GM19328 (cell line): ENCODE measurements at regions not wholly inside any gene's neighbourhood (a gene's known extent, or its start where the extent isn't known, plus 50 kb on each side); places are given as distances from the start of the nearest gene placed in this dataset.
"Not testable (repeated sequence)": the region's sequence is repeated elsewhere in the genome, so short reads cannot be mapped to it uniquely, and the experiment has no call there.

Experiments used
- ATAC-seq: cut with Tn5 transposase; IDR thresholded peaks from one replicate; pipeline ENCODE4 v1.9.1; 2021; ENCODE audit warnings: mild to moderate bottlenecking, moderate library complexity; ENCODE audit not compliant: unreplicated experiment

DNA sequence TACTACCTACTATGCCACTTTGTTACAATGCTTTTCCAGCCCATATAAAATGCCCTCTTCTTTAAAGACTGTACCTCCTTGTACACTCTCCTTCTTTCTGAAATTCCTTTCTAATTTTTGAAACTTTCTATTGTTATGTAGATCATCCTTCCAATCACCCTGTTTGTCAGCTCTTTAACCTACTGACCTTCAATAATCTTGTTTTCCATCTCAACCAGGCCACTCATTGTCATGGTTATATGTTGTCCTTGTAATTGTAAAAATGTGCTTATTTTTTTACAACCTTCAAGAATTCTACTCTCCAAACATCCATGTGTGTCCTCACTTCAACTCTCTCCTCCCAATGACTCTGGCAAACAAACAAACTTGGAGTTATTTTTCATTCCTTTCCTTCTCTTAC is 1172.6 kb upstream of the CELF2 start:
- no peak for ATAC-seq

GRCh38 chr10:9848278-9848677 is 1169.4 kb upstream of the CELF2 start:
- ATAC-seq, result no peak

GRCh38 chr10:9848981-9849380 is 1168.7 kb upstream of the CELF2 start:
- ATAC-seq, result no peak

- ATAC-seq, result no peak
Observed at GRCh38 chr10:9850415-9850814, 1167.3 kb upstream of the CELF2 start.

DNA sequence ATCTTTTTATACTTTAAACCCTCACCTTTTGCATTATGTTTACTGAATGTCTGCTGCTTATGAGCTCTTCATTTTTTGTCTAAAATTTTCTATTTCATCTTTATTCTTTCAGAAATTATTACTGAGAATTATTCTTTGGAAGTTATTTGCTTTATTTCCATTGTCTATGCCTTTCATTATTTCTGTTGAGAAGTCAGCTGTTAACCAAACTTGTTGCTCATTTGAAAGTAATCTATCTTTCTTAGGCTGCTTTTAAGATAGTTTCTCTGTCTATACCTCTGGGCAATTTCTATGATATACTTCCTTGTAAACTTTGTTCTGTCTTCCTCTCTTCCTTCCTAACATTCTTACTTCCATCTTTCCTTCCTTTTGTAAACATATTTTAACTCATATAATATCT is 1165.9 kb upstream of the CELF2 start:
- ATAC-seq, result no peak

DNA sequence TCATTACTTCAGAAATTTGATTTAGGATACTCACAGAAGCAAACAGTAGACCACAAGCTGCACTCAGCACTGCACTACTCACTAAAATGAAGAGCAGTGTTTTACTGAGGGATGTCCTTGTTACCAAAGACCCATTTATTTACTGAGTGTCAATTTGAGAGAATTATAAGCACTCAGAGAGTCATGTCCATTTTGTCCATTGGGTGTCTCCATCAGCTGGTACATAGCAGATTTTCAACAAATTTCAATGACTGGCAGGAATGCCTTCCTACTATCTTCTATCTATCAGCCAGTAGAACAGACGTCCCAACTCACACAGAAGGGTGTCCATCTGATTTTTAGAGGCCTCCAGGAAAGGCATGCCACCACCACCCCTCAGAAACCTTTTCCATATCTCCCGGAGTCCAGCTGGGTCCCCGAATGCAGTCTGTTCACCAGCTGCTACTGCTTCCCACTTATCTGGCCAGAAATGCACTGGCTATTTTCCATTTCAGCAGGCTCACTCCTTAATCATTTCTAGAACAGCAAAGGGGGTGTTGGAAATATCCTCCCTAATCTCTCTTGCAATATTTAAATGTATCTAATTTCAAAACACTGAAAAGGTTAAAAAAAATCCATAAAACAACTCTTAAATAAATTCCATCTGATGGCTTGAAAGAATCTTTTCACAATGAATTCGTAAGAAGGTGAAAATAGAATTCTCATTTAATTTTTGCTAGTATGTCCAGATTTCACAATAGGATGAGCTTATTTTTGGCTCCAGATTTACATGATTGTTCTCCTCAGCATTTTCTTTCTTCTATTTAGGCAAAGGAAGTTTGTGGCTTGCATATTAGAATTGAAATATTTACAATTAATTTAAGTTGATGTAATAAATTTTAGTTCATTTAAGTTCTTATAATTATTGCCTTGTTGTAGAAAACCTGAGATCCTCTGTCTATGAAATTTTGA is 1164.0 kb upstream of the CELF2 start:
- ATAC-seq, result no peak

DNA sequence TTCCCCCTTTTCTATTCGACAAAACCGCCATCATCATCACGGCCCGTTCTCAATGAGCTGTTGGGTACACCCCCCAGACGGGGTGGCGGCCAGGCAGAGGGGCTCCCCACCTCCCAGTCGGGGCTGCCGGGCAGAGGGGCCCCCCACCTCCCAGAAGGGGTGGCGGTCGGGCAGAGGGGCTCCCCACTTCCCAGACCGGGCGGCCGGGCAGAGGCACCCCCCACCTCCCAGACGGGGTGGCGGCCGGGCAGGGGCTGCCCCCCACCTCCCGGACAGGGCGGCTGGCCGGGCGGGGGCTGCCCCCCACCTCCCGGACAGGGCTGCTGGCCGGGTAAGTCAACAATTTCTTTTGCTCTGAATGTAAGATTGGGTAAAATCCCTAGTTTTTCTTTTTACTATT is 1162.2 kb upstream of the CELF2 start:
- not testable (repeated sequence) for ATAC-seq

GRCh38 chr10:9858816-9859215 is 1158.9 kb upstream of the CELF2 start:
- no peak for ATAC-seq

- ATAC-seq, result no peak
Observed at GRCh38 chr10:9860045-9860444, 1157.6 kb upstream of the CELF2 start.

DNA sequence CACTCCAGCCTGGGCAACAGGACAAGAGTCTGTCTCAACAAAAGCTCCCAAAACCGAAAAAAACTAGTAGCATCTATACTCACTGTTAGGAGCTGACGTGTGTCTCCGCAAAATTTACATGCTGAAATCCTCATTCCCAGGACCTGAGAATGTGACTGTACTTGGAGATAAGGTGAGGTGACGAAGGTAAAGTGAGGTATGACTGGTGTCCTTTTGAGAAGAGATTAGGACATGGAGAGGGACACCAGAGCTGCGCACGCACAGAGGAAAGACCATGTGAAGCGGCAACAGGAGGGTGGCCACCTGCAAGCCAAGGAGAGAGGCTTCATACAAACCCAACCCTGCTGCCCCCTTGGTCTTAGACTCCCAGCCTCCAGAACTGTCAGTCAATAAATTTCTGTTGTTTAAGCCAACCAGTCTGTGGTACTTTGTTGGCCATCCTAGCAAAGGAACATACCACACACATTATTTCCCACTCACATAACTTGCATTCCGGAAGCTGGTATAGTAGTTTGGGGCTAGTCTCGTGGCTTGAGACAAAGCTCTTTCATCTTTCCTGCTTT is 1154.0 kb upstream of the CELF2 start:
- no peak for ATAC-seq

GRCh38 chr10:9868499-9868898 is 1149.2 kb upstream of the CELF2 start:
- no peak for ATAC-seq

DNA sequence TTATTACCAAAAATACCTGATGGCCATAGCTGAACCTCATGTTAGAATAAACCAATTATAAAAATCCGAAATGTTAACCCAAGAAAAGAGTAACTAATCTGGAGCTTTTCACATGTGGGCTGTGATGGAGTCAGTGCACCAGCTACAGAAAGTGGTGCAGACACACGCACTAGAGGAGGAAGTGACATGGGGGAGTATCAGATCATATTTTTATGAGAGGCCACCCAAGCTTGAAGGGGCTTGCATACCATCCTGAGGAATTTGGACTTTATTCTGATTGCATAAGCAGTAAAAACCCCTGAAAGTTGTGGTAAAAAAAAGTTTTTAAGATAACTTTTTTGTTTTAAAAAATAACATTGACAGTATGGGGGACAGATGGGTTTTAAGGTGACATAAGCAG is 1148.5 kb upstream of the CELF2 start:
- no peak for ATAC-seq

DNA sequence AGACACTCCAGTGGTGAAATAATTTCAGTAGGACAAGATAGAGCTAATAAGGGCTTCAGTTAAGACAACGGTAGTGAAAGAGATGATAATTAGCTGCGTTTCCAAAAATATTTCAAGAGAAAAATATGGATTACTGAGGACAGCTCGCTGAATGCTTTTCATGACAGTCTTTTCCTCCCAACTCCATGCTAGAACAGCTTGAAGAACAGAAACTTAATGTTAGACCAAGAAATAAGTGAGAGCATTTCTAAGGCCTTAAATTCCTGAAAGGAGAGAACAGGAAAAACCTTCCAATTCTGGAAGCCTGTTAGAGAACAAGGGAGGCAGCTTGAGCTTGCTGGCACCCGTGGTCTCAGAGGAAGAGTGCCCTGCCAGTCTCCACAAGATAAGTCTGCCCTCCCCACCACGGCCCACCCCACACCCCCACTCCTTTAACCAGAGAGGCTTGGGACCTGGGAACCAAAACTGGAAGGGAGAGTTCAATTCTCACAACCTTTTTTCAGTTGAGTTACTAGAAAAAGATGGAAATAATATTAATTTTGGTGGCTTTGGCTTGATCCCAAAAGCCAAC is 1148.0 kb upstream of the CELF2 start:
- no peak for ATAC-seq

GRCh38 chr10:9875353-9875752 is 1142.3 kb upstream of the CELF2 start:
- no peak for ATAC-seq

- no peak for ATAC-seq
Observed at GRCh38 chr10:9877978-9878377, 1139.7 kb upstream of the CELF2 start.

DNA sequence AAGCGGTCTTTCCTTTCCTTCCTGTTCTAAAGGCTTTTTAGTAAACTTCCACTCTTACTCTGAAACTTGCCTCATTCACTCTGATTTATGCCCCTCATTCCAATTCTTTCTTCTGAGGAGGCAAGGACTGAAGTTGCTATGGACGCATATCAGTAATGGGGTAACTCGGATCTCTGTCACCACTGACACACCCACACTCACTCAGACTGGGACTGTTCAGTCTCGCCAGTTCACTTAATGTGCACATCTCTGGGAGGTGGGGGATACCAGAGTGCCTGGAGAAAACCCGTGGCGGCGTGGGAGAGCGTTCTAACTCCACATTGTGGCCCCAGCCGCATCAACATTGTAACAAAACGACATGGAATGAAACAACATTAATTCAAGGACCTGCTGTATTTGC is 1139.3 kb upstream of the CELF2 start:
- ATAC-seq, result no peak

DNA sequence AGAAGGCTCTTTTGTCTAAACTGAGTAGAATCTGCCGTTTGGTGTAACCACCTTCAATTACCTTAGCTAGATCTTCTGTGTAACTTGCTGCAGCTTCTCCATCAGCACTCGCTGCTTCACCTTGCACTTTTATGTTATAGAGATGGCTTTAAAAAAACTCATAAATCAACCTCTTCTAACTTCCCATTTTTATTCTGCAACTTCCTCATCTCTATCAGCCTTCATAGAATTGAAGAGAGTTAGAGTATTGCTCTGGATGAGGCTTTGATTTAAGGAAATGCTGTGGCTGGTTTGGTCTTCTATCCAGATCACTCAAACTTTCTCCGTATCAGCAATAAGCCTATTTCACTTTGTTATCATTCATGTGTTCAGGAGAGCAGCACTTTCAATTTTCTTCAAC is 1131.9 kb upstream of the CELF2 start:
- ATAC-seq, result no peak

DNA sequence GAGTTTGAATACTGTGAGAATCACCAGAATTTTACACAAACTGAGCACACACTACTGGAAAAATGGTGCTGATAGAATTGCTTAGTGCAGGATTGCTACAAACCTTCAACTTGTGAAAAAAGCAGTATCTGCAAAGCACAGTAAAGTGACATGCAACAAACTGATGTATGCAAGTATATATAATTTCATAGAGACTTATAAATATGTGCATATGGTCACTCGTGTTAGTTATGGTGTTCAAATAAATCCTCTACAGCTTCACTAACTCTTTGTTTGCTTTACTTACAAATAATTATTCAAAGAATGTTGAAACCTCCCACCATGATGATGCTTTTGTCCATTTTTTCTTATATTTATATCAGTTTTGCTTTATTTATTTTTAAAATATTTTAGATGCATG is 1130.9 kb upstream of the CELF2 start:
- ATAC-seq, result no peak

- no peak for ATAC-seq
Observed at GRCh38 chr10:9895453-9895852, 1122.2 kb upstream of the CELF2 start.

GRCh38 chr10:9895981-9896380 is 1121.7 kb upstream of the CELF2 start:
- no peak for ATAC-seq

- ATAC-seq, result no peak
Observed at GRCh38 chr10:9898633-9899395, 1118.9 kb upstream of the CELF2 start.
